ENCODE measurements at regions not wholly inside any gene's neighbourhood (a gene's known extent, or its start where the extent isn't known, plus 50 kb on each side); places are given as distances from the start of the nearest gene placed in this dataset.

DNA sequence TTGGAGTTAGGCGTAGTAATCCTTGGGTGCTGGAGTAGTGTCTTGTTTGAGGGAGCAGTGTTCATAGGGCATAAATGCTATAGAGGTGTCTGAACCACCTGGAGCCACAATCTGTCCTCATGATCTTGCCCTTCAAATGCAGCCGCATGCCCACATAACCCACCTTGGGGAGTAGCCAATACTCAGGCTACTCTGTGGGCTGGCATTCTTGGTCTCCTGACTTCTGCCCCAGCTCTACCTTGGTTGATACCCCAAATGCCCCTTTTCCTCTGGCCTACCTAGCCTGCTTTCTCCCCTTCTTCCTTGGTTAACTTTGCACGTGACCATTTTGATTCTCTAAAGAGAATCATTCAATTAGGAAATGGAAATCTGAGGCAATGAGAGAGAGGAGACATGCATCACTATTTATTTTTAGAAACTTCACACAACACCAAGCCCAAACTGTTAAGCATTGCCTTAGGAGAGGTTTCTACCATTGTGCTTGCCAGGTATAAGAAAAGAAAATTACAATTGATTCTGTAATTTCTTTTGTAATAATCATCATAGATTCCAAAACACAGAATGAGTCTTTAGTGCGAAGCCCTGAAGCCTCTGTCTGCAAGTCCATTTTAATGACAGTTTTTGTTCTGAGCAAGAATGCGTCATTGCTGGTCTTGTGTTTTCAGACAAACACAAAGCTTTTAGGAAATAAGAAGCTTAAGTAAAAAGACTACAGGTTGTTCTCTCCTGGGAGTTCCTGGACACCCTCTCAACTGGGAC, 135.2 kb downstream of the C9orf152 start:
- FAIRE-seq, result no peak
- Histone ChIP-seq H3K79me2 (ENCODE audit: insufficient read depth, low read length) (no peaks in the 10 kb centered on the region), H3K9me3 (ENCODE audit: low read length) (no peaks in the 10 kb centered on the region), H2AFZ (ENCODE audit: low read length) (no peak overlapping the region), H3K4me2 (ENCODE audit: low read depth, low read length) (no peak overlapping the region), H3K27me3 (ENCODE audit: control insufficient read depth in 1 of 2, insufficient read depth in 2 of 2, low read length in 2 of 2) (no peaks in the 10 kb centered on the region), H3K4me1 (ENCODE audit: insufficient read depth, low read length) (peaks cover 10% of the 10 kb centered on the region; the same call in 1 of the 2 replicates), H4K20me1 (ENCODE audit: insufficient read depth, low read length) (no peaks in the 10 kb centered on the region), H3K4me3 (replicated peaks in 1 of 3; ENCODE audit: insufficient read depth in 1 of 3, low read depth in 2 of 3, low read length in 3 of 3) (no peak overlapping the region), H3K36me3 (replicated peaks in 1 of 2; ENCODE audit: control insufficient read depth in 1 of 2, insufficient read depth in 2 of 2, low read length in 2 of 2) (no peaks in the 10 kb centered on the region), H3K9ac (ENCODE audit: insufficient read depth, low read depth, low read length) (no peak overlapping the region), H3K27ac (ENCODE audit: extremely low read length, insufficient read depth, low read length) (no peak overlapping the region)
- no peak for ATAC-seq
- intact Hi-C loops (cut with micrococcal nuclease; ENCODE audit: unreplicated experiment) (no loop called here), in situ Hi-C loops (cut with HindIII; ENCODE audit: extremely low pct_ligation_motif_present, low pct_unique_long_range_greater_than_20kb) (no loop called here)
- TF ChIP-seq RFX1 (IDR thresholded peaks at IDR 0.05) (no peak), AKAP8 (CRISPR knock-in tag; IDR thresholded peaks at IDR 0.05) (no peak)
- ChIA-PET CTCF (ENCODE audit: low intra/inter-chr PET ratio, low total read pairs) (no interaction called here), POLR2A (interaction anchor here (0.8 kb wide), 1 partner anchor 55 kb away, joined by 4 read pairs; no protein-coding TSS in a partner anchor)
- no TSS peak for BruUV-seq (replicated peaks)
- WGBS (ENCODE audit: low lambda C conversion rate), result 77% methylated on average over 5 of the region's 5 CpGs
- no peak for DNase-seq (ENCODE audit: low spot score)

DNA sequence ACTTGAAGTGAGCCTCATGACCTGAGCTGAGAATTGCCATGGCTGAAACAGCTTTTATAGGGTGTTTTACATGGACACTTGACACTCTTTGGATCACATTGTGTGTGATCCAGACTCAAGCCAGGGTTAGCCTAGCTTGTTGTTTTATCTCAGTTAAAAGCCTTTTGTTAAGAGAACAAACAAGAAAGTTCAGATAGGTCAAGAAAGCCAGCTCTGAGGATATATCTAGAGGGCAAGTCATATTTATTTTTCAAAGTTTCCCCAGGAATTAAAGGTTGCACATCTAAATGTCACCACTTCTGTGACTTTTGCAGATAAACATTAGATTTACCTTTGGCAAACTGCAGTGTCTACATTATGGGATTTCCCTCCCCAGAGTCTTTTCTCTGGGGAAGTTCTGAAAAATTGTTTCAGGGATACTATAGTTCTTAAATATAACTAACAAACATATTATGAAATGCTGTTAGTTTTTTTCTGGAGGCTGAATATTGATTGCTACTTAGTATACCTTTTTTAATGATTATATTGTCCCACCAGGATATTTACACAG, 134.5 kb downstream of the C9orf152 start:
- H3K27me3 ChIP-seq (ENCODE audit: control insufficient read depth in 1 of 2, insufficient read depth in 2 of 2, low read length in 2 of 2), result no peaks in the 10 kb centered on the region
- H3K36me3 ChIP-seq (replicated peaks in 1 of 2; ENCODE audit: control insufficient read depth in 1 of 2, insufficient read depth in 2 of 2, low read length in 2 of 2), result no peaks in the 10 kb centered on the region
- BruUV-seq (replicated peaks), result no TSS peak
- no peak overlapping the region for H3K4me3 ChIP-seq (replicated peaks in 1 of 3; ENCODE audit: insufficient read depth in 1 of 3, low read depth in 2 of 3, low read length in 3 of 3)
- H2AFZ ChIP-seq (ENCODE audit: low read length), result no peak overlapping the region
- H3K9me3 ChIP-seq (ENCODE audit: low read length), result no peaks in the 10 kb centered on the region
- POLR2A ChIA-PET, result interaction anchor here (0.8 kb wide), 1 partner anchor 54 kb away, joined by 4 read pairs; no protein-coding TSS in a partner anchor
- H3K4me2 ChIP-seq (ENCODE audit: low read depth, low read length), result no peak overlapping the region
- CTCF ChIA-PET (ENCODE audit: low intra/inter-chr PET ratio, low total read pairs), result no interaction called here
- no peak overlapping the region for H3K9ac ChIP-seq (ENCODE audit: insufficient read depth, low read depth, low read length)
- peaks cover 10% of the 10 kb centered on the region; the same call in 1 of the 2 replicates for H3K4me1 ChIP-seq (ENCODE audit: insufficient read depth, low read length)
- no peaks in the 10 kb centered on the region for H4K20me1 ChIP-seq (ENCODE audit: insufficient read depth, low read length)
- ATAC-seq (no peak), FAIRE-seq (no peak), DNase-seq (ENCODE audit: low spot score) (peak; percentile 9)
- in situ Hi-C loops (cut with HindIII; ENCODE audit: extremely low pct_ligation_motif_present, low pct_unique_long_range_greater_than_20kb) (no loop called here), intact Hi-C loops (cut with micrococcal nuclease; ENCODE audit: unreplicated experiment) (no loop called here)
- H3K27ac ChIP-seq (ENCODE audit: extremely low read length, insufficient read depth, low read length), result no peak overlapping the region
- H3K79me2 ChIP-seq (ENCODE audit: insufficient read depth, low read length), result no peaks in the 10 kb centered on the region
- TF ChIP-seq, protein P1, sequence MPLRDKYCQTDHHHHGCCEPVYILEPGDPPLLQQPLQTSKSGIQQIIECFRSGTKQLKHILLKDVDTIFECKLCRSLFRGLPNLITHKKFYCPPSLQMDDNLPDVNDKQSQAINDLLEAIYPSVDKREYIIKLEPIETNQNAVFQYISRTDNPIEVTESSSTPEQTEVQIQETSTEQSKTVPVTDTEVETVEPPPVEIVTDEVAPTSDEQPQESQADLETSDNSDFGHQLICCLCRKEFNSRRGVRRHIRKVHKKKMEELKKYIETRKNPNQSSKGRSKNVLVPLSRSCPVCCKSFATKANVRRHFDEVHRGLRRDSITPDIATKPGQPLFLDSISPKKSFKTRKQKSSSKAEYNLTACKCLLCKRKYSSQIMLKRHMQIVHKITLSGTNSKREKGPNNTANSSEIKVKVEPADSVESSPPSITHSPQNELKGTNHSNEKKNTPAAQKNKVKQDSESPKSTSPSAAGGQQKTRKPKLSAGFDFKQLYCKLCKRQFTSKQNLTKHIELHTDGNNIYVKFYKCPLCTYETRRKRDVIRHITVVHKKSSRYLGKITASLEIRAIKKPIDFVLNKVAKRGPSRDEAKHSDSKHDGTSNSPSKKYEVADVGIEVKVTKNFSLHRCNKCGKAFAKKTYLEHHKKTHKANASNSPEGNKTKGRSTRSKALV (CRISPR knock-in tag; IDR thresholded peaks at IDR 0.05), result no peak
- TF ChIP-seq NFKB2 (CRISPR knock-in tag; IDR thresholded peaks at IDR 0.05; ENCODE audit: borderline replicate concordance) (no peak), TAF1 (CRISPR knock-in tag; IDR thresholded peaks at IDR 0.05) (no peak)
- TF ChIP-seq, protein P2, sequence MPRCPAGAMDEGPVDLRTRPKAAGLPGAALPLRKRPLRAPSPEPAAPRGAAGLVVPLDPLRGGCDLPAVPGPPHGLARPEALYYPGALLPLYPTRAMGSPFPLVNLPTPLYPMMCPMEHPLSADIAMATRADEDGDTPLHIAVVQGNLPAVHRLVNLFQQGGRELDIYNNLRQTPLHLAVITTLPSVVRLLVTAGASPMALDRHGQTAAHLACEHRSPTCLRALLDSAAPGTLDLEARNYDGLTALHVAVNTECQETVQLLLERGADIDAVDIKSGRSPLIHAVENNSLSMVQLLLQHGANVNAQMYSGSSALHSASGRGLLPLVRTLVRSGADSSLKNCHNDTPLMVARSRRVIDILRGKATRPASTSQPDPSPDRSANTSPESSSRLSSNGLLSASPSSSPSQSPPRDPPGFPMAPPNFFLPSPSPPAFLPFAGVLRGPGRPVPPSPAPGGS (CRISPR knock-in tag; IDR thresholded peaks at IDR 0.05), result no peak
- TF ChIP-seq, protein P3, sequence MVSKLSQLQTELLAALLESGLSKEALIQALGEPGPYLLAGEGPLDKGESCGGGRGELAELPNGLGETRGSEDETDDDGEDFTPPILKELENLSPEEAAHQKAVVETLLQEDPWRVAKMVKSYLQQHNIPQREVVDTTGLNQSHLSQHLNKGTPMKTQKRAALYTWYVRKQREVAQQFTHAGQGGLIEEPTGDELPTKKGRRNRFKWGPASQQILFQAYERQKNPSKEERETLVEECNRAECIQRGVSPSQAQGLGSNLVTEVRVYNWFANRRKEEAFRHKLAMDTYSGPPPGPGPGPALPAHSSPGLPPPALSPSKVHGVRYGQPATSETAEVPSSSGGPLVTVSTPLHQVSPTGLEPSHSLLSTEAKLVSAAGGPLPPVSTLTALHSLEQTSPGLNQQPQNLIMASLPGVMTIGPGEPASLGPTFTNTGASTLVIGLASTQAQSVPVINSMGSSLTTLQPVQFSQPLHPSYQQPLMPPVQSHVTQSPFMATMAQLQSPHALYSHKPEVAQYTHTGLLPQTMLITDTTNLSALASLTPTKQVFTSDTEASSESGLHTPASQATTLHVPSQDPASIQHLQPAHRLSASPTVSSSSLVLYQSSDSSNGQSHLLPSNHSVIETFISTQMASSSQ (IDR thresholded peaks at IDR 0.05; ENCODE audit: low read depth), result no peak
- TF ChIP-seq, protein P3 (CRISPR knock-in tag; IDR thresholded peaks at IDR 0.05; ENCODE audit: borderline replicate concordance), result no peak
- TF ChIP-seq, protein P4, sequence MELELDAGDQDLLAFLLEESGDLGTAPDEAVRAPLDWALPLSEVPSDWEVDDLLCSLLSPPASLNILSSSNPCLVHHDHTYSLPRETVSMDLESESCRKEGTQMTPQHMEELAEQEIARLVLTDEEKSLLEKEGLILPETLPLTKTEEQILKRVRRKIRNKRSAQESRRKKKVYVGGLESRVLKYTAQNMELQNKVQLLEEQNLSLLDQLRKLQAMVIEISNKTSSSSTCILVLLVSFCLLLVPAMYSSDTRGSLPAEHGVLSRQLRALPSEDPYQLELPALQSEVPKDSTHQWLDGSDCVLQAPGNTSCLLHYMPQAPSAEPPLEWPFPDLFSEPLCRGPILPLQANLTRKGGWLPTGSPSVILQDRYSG (CRISPR knock-in tag; IDR thresholded peaks at IDR 0.05), result no peak
